HG02981 (cell line): ENCODE measurements at regions not wholly inside any gene's neighbourhood (a gene's known extent, or its start where the extent isn't known, plus 50 kb on each side); places are given as distances from the start of the nearest gene placed in this dataset.

ENCODE experiments used
- ATAC-seq: cut with Tn5 transposase; IDR thresholded peaks from one replicate; pipeline ENCODE4 v1.9.1; 2021; ENCODE audit warnings: mild to moderate bottlenecking, moderate library complexity; ENCODE audit not compliant: unreplicated experiment

DNA sequence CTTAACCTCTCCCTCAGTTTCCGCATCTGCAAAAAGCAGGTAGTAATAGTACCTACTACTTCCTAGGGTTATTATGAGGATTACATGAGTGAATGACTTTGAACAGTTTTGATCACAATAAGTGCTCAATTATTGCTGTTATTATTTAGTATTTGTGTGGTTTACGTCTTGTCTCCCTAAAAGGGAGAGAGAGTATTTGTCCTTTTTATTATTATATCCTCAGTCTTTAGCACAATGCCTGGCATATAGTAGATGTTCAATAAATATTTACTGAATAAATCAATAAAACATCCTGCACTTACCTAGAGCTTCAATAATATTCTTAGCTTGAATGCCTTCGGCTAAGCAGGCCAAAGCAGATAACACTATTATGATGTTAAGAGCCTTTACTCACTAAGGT is 160.0 kb downstream of the TANC2 start:
- ATAC-seq = no peak

DNA sequence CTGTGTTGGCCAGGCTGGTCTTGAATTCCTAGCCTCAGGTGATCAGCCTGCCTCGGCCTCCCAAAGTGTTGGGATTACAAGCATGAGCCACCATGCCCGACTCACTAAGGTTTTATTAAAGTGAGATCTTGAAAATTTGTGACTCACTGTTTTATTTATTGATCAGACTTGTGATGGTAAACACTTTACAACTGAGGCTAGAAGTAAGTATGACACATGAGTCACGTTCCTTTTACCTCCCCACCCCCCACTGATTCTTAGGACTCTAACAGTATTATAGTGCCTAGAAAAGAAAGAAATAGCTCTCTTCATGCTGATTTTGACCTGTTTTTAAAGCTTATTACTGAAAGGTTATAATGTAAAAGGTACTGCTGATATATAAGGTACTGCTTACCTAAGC is 160.6 kb downstream of the TANC2 start:
- no peak for ATAC-seq

DNA sequence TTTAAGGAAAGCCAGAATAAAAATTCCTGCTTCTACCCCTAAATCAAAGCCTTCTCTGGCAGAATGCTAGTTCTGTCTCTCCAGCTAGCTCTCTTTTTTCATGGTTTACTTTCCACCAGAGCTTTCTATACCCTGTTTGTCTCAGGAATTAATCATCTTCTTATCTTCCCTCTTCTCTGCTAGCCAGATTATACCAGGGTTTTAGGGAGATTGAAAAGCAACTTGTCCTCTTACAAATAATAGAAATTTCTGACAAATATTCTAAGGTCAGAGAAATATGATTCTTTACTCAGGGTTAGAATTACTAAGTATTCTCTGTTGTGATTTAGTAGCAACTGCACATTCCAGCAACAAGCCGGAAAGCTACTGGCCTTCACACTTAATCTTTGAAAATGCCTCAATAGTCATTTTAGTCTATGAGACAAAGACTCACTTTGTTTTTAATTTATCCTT is 166.4 kb downstream of the TANC2 start:
- no peak for ATAC-seq

DNA sequence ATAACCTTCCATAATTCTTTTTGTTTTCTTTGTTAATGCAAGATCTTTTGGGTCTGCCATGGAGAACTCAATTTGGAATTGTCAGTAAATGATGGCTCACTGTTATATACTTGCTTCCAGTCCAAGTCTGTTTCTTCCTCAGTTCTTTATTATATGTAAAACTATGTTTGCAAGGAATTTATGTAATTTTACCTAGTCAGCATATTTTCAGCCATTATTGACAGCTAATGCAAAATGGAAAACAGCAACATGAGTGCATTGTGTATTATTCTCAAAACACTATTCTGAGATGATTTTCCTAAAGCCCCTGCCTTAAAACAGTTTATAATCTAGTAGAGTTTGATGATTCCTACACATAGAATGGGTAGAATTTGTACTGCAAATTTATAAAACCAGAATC is 167.5 kb downstream of the TANC2 start:
- ATAC-seq = no peak

DNA sequence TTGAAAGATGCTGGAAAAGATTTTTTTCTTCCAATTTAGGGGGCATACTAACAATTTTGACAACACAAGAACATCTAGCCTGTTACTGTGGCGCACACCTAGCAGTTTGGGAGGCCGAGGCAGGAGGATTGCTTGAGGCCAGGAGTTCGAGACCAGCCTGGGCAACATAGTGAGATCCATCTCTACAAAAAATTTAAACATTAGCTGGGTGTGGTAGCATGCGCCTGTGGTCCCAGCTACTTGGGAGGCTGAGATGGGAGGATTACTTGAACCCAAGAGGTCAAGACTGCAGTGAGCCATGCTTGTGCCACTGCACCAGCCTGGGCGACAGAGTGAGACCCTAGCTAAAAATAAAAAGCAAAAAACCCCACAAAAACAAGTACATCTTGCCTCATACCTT is 168.8 kb downstream of the TANC2 start:
- no peak for ATAC-seq

DNA sequence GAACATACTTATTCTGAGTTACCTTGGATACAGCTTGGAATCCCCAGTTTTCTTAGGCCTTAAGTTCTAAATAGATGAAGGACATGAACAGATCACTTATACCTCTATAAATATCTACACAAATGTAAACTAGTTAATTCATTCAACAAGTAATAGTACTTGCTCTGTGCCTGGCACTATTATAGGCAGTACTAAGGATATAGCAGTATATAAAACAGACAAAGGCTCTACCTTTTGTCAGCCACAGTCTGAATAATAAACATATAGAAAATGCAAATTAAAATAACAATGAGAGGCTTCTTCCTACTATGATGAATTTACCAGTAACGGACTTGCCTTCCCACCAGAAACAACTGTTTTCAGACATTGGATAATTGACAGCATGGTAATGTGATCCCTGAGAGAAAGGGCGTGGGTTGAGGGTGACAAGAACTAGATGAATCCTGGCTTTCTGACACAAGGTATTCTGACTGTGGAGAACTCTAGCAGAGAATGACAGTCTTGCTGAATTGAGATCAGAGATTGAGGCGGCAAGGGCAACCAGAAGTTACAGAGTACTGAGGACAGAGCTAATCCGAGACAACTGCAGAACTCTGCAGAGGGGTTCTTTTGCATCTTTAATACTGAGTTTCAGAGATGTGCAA is 170.5 kb downstream of the TANC2 start:
- no peak for ATAC-seq

DNA sequence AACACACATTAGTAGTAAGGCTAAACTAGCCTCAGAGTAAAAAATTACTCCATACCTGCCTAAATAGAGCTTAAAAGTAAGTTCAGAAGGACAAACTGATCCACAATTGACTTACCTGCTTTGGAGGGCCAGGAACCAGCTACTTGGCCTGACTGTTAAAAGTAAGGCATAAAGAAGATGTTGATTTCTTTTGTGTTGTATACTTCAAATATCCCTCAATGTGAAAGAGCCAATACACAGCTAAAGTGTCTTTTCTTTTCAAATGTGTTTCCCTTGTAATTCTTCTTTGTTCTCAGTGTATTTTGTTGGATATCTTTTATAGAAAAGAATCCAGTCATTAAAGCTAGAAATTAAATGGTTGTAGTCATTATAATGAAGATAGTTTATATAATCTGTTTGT is 171.1 kb downstream of the TANC2 start:
- no peak for ATAC-seq

DNA sequence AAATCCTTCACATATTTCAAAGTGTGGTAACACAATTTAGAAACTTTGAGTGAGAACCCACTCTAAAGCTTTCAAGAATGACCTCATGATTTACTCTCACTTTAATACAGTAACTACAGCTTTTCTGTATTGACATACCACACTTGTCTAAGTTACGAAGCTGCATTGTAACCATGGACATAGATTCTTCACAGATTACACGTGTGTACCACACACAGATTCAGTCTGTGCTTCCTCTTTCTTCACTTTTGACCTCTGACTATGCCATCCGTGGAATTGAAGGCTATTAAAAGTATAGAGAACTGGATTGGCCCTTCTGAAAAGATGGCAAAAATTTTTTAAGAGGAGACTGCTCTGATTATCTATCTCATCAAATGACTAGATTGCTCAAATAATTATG is 172.7 kb downstream of the TANC2 start:
- ATAC-seq = no peak

DNA sequence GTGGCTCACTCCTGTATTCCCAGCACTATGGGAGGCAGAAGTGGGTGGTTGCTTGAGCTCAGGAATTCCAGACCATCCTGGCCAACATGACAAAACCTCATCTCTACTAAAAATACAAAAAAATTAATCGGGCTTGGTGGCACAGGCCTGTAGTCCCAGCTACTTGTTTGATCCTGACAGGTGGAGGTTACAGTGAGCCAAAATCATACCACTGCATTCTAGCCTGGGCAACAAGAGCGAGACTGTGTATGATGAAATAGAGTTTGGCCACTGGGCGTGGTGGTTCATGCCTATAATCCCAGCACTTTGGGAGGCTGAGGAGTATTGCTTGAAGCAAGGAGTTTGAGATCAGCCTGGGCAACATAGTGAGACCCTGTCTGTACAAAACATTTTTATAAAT is 173.3 kb downstream of the TANC2 start:
- no peak for ATAC-seq

DNA sequence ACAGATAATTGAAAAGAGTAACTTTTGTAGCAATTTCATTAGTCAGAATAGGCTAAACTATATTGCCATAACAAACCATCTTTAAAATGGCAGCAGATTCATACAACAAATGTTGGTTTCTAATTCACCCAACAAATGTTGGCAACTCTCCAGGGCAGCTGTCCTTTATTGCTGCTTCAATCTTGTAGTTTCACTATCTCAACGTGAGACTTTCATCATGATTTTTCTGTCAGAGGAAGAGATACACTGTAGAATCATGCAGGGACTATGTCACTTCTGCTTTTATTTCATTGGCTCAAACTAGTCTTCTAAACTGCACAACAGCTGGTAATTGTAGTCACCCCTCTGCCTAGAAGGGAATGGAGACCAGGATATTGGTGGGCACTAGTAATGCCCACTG is 174.2 kb downstream of the TANC2 start:
- ATAC-seq = no peak

DNA sequence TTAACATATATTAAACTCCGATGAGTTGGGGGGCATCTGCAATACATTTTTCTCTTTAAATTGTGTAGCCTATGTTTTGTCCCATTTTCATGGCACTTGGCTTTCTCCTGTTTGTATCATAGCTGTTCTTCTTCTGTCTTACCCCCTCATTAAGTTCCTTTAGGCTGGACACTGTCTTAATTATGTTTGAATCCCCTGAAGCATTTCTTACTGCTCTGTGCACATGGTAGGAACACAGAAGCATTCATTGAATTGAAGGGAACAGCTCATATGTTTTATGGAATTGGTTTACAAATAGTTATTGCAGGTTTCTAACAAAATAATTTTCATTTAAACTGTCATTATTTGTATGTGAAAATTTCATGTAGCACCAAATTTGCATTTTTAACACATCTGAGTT is 176.8 kb downstream of the TANC2 start:
- ATAC-seq = no peak

DNA sequence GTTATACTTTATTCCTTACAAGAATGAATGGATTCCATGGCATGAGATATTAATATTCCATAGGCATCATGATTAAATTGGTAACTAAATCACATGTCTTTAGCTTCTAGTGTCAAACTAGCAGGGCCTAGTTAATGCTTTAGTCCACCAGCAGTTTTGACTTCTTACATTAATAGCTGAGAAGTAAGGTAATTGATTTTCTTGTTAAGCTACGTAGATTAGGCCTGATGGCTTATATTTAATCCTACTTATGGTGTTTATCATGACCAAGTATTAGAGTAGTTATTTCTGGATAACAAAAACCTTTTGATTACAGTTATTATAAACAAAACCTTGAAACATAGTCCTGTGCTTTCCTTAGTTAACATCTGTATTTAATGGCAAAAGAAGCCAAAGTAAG is 184.5 kb downstream of the TANC2 start:
- ATAC-seq = no peak

DNA sequence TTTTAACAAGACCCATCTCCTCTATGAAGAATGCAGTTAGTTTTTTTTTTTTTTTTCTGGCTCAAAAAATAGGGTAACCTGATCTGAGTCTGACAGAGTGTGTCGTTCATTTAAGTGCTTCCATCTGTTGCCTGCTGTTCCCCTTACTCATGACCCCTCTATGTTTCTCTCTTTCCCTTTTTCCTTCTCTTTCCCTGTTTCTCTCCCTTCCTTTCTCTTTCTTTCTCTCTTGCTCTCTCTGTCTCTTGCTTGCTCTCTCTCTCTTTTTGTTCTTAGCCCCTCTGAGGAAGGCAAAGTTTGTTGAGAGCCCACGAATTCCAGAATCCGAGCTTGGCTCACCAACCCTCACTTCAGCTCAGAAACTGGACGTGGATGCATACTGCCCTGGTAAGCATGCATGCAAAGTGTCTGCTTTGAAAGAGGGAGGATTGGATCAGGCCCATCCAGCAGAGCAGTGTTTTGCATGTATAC is 185.0 kb downstream of the TANC2 start:
- ATAC-seq = no peak

DNA sequence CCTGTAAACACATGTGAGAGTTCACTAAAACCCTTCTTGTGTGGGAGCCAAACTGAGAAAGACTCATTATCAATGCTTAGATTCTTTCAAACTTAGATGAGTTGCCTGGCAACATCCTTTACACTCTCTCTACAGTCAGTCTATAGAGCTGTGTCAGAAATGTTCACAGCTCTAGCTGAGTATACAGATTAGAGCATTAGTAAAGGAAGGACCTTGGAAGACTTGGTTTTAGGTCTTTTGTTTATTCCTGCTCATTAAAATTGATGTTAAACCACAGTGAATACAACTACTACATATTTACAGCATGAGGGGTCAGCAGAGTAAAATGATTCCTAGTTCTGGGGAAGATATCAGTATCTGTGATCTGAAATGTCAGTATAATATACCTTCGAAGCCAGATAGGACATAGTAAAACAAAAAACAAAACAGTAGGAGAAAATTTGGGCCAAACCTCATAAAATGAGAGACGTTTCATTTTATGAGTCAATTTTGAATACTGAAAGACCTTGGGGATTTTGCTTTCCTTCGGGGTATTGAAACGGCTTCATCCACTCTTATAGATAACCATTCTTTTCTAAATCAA is 186.0 kb downstream of the TANC2 start:
- ATAC-seq = no peak

DNA sequence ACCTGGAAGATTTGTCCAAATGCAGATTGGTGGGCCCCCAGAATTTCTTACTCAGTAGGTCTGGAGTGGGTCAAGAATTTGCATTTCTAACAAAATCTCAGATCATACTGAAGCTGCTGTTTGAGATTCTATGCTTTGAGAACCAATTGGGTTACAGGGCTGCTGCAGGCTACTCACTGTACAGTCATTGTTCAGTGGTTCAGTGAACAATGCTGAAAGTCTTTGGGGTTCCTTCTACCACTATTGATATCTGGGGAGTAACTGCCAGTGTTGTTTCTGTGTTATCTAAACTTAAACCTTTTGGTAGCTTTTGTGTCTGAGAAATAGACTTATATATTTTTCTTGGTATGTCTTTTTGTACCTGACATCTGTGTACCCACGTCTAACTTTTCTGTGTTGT is 187.5 kb downstream of the TANC2 start:
- ATAC-seq = no peak

DNA sequence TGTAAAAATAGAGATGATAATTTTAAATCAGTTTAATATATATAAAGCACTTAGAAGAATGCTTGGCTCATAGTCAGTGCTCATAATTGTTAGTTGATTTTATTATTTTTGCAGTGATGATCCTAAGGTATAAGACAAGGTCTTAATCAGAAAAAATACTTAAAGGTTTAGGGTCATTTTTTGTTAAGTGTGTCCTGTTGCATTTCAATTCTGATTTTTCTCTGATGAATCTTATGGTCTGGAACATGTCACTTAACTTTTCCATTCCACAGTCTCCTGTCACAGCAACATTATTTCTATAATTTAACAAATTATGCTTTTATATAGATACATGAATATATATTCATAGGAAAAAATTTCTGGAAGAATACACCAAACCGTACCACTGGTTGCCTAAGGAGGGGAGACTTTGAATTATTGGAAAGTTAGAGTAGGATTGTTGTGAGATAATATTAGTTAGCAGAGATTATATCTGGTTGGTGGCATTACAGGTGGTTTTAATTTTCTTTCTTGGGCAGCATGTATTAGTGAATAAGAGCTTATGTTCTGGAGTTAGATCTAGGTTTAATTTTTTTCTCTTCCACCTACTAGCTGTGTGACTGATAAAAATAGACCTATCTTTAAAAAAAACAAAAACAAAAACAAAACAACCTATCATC is 188.7 kb downstream of the TANC2 start:
- no peak for ATAC-seq

DNA sequence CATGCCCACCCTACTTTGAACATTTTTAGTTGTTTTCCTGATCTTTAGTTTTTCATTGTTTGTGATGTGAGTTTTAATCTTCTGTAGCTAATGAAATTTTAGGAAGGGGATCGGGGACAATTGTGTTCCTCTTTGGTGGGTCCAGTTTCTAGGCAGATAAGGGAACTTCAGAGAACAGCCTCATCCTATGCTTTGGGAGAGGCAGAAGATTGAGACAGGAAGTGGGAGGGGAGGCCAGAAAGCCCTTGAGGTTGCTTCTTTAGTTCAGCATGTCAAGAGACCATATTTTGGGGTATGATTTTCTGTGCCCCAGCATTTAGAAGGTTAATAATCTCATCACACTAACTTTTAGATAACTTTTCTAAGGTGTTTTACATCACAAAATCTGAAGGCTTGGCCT is 191.0 kb downstream of the TANC2 start:
- no peak for ATAC-seq

DNA sequence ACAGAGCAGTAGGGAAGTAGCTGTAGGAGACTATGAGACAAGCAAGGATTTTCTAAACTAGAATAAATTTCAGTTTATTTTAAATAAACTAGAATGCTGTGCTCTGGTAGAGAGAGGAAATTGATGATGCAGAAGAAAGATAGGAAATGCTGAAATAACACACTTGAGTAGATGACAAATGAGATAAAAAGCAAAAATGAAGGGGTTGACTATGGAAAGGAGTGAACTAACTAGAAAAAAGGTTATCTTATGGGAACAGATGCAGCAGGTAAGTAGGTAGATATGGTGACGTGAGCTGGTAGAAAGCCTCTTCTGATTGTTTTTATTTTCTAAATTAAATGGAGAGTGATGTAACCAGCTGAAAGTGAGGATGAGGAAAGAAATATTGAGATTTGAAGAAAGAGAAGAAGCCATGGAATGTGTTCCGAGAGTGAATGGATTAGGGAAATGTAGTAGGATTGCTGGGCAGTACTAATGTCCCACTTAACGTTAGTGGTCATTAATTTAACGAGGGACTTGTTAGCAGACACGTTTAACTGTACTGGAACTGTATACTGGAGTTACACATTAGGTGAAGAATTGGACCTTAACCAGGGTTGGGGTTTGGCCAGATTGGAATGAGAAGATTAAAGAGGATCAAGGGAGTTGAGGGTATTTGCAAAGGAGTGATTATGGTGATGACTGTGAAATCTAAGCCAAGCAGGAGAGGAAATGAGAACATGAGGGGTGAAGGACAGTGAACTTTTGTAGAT is 196.5 kb downstream of the TANC2 start:
- ATAC-seq = no peak

DNA sequence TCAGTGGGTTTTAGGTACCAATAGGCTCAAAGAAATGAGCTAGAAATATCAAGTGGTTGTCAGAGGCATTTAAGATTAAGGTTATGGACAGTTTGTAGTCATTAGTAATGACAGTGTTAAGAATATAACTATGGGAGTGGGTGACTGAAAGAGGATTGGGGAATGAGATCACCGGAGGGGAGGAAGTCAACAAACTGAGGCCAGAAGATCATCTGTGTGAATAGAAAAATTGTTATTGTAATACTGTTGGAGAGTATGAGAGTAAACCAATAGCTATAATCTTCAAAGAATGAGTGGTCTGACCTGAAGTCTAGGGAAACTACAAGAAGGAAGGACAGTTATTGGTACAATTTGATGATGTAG is 197.1 kb downstream of the TANC2 start:
- ATAC-seq = no peak

DNA sequence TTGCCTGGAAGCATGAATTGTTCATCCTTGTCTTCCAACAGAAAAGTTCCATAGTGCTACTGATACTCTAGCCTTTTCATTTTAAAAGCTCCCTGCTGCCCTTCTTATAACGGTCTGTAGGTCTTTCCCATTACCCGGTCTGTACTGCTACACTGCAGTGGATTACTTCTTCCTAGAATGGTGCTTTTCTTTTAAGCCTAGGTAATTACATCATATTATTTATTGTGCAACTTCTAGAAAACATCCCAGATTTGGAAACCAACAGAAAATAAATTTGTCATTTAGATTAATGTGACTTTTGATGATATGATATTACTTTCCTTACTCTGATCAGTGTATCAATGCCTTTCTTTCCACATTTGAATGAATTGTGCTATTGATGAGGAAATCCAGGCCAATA is 199.4 kb downstream of the TANC2 start:
- no peak for ATAC-seq

DNA sequence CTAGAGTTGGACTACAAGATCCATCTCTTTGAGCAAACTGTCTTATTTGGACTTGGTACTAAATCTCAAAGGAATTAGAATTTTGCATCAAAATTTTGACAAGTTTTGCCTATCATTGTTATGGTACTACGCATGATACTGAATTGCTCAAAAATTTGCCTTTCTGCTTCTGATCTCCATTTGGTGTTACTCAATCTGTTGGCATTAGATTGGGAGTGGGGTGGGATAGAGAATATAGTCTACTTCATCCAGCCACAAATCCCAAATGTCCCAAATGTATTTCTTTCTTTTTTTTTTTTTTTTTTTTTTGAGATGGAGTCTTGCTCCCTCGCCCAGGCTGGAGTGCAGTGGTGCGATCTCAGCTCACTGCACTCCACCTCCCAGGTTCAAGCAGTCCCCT is 204.8 kb downstream of the TANC2 start:
- no peak for ATAC-seq
